ENCODE measurements at regions not wholly inside any gene's neighbourhood (a gene's known extent, or its start where the extent isn't known, plus 50 kb on each side); places are given as distances from the start of the nearest gene placed in this dataset.

DNA sequence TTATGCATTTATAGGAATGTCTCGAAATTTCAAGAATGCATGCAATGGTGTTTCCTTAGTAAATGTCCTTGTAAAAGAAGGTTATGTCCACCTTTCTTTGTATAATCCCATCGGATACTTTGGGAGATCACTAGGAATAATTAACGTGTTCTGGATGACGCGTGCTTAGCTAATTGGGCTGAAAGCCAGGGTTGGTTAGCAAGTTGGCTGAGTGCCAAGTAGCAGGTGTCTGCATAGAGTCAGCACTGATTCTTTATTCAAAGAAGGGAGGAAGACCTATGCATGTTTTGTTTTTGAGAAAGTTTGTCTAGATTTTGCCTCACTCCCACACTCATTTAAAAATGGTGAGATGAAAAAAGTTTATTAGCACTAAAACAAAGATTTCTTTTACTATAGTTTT, 144.6 kb downstream of the SOX3 start:
- TF ChIP-seq ZNF274 (IDR thresholded peaks at IDR 0.05; ENCODE audit: insufficient read depth, insufficient read length): no peak
- TF ChIP-seq FOXK2 (IDR thresholded peaks at IDR 0.05): no peak
- no peak for TF ChIP-seq RFX5 (IDR thresholded peaks at IDR 0.05; ENCODE audit: low read depth, low read length)
- TF ChIP-seq YY1 (IDR thresholded peaks at IDR 0.05; ENCODE audit: low read depth, low read length): no peak
- no peak for TF ChIP-seq CEBPB (IDR thresholded peaks at IDR 0.05; ENCODE audit: borderline replicate concordance in 1 of 2, low read depth in 2 of 2, low read length in 2 of 2)
- TF ChIP-seq ETV6 (conservative IDR thresholded peaks at IDR 0.05 in 1 of 2, IDR thresholded peaks at IDR 0.05 in 1 of 2; ENCODE audit: borderline replicate concordance in 1 of 2, low read depth in 1 of 2): no peak
- no peak for TF ChIP-seq HCFC1 (IDR thresholded peaks at IDR 0.05; ENCODE audit: low read length)
- TF ChIP-seq POLR2AphosphoS2 (IDR thresholded peaks at IDR 0.05; ENCODE audit: low read depth, low read length): no peak
- TF ChIP-seq MAX (IDR thresholded peaks at IDR 0.05; ENCODE audit: low read depth, low read length): no peak
- TF ChIP-seq CHD2 (IDR thresholded peaks at IDR 0.05; ENCODE audit: borderline replicate concordance, low read depth, low read length): no peak
- TF ChIP-seq TAF1 (IDR thresholded peaks at IDR 0.05; ENCODE audit: borderline replicate concordance, low read depth, low read length): no peak
- TF ChIP-seq, protein P1, sequence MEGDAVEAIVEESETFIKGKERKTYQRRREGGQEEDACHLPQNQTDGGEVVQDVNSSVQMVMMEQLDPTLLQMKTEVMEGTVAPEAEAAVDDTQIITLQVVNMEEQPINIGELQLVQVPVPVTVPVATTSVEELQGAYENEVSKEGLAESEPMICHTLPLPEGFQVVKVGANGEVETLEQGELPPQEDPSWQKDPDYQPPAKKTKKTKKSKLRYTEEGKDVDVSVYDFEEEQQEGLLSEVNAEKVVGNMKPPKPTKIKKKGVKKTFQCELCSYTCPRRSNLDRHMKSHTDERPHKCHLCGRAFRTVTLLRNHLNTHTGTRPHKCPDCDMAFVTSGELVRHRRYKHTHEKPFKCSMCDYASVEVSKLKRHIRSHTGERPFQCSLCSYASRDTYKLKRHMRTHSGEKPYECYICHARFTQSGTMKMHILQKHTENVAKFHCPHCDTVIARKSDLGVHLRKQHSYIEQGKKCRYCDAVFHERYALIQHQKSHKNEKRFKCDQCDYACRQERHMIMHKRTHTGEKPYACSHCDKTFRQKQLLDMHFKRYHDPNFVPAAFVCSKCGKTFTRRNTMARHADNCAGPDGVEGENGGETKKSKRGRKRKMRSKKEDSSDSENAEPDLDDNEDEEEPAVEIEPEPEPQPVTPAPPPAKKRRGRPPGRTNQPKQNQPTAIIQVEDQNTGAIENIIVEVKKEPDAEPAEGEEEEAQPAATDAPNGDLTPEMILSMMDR (IDR thresholded peaks at IDR 0.05 in 2 of 3, conservative IDR thresholded peaks at IDR 0.05 in 1 of 3; ENCODE audit: control insufficient read depth in 2 of 3, extremely low read depth in 1 of 3, insufficient read depth in 1 of 3, low read depth in 3 of 3, low read length in 3 of 3): no peak
